ENCODE measurements at regions not wholly inside any gene's neighbourhood (a gene's known extent, or its start where the extent isn't known, plus 50 kb on each side); places are given as distances from the start of the nearest gene placed in this dataset.

DNA sequence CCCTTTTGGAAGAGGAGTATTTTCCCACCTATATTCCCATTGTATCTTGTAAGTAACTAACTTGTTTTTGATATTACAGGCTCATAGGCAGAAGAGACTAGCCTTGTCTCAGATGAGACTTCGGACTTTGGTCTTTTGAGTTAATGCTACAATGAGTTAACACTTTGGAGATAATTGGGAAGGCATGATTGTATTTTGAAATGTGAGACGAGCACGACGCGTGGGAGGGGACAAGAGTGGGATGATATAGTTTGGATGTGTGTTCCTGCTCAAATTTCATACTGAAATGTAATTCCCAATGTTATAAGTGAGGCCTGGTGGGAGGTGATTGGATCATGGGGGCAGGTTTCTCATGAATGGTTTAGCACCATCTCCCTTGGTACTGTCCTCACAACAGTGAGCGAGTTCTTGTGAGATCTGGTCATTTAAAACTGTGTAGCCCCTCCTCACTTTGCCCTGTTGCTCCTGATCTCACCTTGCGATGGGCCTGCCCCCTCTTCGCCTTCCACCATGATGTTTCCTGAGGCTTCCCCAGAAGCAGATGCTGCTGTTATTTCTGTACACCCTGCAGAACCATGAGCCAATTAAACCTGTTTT lies 721.5 kb upstream of the CTNND2 start:
- TF ChIP-seq, protein P1, sequence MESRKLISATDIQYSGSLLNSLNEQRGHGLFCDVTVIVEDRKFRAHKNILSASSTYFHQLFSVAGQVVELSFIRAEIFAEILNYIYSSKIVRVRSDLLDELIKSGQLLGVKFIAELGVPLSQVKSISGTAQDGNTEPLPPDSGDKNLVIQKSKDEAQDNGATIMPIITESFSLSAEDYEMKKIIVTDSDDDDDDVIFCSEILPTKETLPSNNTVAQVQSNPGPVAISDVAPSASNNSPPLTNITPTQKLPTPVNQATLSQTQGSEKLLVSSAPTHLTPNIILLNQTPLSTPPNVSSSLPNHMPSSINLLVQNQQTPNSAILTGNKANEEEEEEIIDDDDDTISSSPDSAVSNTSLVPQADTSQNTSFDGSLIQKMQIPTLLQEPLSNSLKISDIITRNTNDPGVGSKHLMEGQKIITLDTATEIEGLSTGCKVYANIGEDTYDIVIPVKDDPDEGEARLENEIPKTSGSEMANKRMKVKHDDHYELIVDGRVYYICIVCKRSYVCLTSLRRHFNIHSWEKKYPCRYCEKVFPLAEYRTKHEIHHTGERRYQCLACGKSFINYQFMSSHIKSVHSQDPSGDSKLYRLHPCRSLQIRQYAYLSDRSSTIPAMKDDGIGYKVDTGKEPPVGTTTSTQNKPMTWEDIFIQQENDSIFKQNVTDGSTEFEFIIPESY (IDR thresholded peaks at IDR 0.05; ENCODE audit: extremely low read depth, insufficient replicate concordance, low read length) = no peak
- TF ChIP-seq POLR2AphosphoS5 (IDR thresholded peaks at IDR 0.05; ENCODE audit: low read depth, low read length) = no peak
- TF ChIP-seq, protein P2, sequence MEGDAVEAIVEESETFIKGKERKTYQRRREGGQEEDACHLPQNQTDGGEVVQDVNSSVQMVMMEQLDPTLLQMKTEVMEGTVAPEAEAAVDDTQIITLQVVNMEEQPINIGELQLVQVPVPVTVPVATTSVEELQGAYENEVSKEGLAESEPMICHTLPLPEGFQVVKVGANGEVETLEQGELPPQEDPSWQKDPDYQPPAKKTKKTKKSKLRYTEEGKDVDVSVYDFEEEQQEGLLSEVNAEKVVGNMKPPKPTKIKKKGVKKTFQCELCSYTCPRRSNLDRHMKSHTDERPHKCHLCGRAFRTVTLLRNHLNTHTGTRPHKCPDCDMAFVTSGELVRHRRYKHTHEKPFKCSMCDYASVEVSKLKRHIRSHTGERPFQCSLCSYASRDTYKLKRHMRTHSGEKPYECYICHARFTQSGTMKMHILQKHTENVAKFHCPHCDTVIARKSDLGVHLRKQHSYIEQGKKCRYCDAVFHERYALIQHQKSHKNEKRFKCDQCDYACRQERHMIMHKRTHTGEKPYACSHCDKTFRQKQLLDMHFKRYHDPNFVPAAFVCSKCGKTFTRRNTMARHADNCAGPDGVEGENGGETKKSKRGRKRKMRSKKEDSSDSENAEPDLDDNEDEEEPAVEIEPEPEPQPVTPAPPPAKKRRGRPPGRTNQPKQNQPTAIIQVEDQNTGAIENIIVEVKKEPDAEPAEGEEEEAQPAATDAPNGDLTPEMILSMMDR (IDR thresholded peaks at IDR 0.05 in 2 of 3, conservative IDR thresholded peaks at IDR 0.05 in 1 of 3; ENCODE audit: borderline replicate concordance in 1 of 3, insufficient read depth in 1 of 3, low read depth in 2 of 3, low read length in 2 of 3) = no peak
- TF ChIP-seq, protein P3, sequence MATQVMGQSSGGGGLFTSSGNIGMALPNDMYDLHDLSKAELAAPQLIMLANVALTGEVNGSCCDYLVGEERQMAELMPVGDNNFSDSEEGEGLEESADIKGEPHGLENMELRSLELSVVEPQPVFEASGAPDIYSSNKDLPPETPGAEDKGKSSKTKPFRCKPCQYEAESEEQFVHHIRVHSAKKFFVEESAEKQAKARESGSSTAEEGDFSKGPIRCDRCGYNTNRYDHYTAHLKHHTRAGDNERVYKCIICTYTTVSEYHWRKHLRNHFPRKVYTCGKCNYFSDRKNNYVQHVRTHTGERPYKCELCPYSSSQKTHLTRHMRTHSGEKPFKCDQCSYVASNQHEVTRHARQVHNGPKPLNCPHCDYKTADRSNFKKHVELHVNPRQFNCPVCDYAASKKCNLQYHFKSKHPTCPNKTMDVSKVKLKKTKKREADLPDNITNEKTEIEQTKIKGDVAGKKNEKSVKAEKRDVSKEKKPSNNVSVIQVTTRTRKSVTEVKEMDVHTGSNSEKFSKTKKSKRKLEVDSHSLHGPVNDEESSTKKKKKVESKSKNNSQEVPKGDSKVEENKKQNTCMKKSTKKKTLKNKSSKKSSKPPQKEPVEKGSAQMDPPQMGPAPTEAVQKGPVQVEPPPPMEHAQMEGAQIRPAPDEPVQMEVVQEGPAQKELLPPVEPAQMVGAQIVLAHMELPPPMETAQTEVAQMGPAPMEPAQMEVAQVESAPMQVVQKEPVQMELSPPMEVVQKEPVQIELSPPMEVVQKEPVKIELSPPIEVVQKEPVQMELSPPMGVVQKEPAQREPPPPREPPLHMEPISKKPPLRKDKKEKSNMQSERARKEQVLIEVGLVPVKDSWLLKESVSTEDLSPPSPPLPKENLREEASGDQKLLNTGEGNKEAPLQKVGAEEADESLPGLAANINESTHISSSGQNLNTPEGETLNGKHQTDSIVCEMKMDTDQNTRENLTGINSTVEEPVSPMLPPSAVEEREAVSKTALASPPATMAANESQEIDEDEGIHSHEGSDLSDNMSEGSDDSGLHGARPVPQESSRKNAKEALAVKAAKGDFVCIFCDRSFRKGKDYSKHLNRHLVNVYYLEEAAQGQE (IDR thresholded peaks at IDR 0.05; ENCODE audit: low read depth) = no peak
- TF ChIP-seq SRF (IDR thresholded peaks at IDR 0.05; ENCODE audit: low read depth) = no peak
- TF ChIP-seq, protein P4, sequence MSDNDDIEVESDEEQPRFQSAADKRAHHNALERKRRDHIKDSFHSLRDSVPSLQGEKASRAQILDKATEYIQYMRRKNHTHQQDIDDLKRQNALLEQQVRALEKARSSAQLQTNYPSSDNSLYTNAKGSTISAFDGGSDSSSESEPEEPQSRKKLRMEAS (IDR thresholded peaks at IDR 0.05) = no peak
- no peak for TF ChIP-seq ELF1 (IDR thresholded peaks at IDR 0.05; ENCODE audit: borderline replicate concordance, low read depth)
- TF ChIP-seq POLR2A (IDR thresholded peaks at IDR 0.05; ENCODE audit: borderline replicate concordance, extremely low read depth, insufficient read depth, insufficient read length) = no peak
- no peak for TF ChIP-seq JUND (IDR thresholded peaks at IDR 0.05)
- TF ChIP-seq FOSL1 (IDR thresholded peaks at IDR 0.05; ENCODE audit: low read depth) = no peak
- no peak for TF ChIP-seq RAD21 (IDR thresholded peaks at IDR 0.05; ENCODE audit: low read depth)
- TF ChIP-seq ZFX (IDR thresholded peaks at IDR 0.05) = no peak
- no peak for TF ChIP-seq EGR1 (IDR thresholded peaks at IDR 0.05; ENCODE audit: low read depth)
- TF ChIP-seq, protein P5, sequence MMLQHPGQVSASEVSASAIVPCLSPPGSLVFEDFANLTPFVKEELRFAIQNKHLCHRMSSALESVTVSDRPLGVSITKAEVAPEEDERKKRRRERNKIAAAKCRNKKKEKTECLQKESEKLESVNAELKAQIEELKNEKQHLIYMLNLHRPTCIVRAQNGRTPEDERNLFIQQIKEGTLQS (IDR thresholded peaks at IDR 0.05) = no peak
- no peak for TF ChIP-seq TCF7L2 (IDR thresholded peaks at IDR 0.05; ENCODE audit: borderline replicate concordance, extremely low read depth, insufficient read depth, insufficient read length)
- TF ChIP-seq CBX3 (IDR thresholded peaks at IDR 0.05; ENCODE audit: low read depth) = no peak
- TF ChIP-seq ZNF274 (IDR thresholded peaks at IDR 0.05; ENCODE audit: low read depth, low read length) = no peak
- TF ChIP-seq YY1 (IDR thresholded peaks at IDR 0.05; ENCODE audit: extremely low read depth, insufficient replicate concordance, low read depth, low read length) = no peak
- Histone ChIP-seq H4K20me1 (ENCODE audit: insufficient read depth) (no peaks in the 10 kb centered on the region), H3K9ac (ENCODE audit: low read length) (no peak overlapping the region), H3K9me2 (ENCODE audit: insufficient read depth) (no peaks in the 10 kb centered on the region), H3K27ac (ENCODE audit: low read depth, low read length) (no peak overlapping the region), H2AFZ (ENCODE audit: low read depth, low read length, poor library complexity, severe bottlenecking) (no peak overlapping the region), H3K36me3 (ENCODE audit: control insufficient read depth in 1 of 2, insufficient read depth in 2 of 2, low read length in 2 of 2) (no peaks in the 10 kb centered on the region; a peak in 1 of 4 replicates), H3K79me2 (ENCODE audit: insufficient read depth, low read length) (no peaks in the 10 kb centered on the region), H3K4me1 (ENCODE audit: control insufficient read depth in 1 of 2, insufficient read depth in 2 of 2, low read length in 2 of 2) (no peaks in the 10 kb centered on the region), H3K4me3 (replicated peaks in 1 of 2; ENCODE audit: low read depth in 1 of 2, low read length in 2 of 2) (no peak overlapping the region), H3K9me3 (ENCODE audit: control insufficient read depth in 1 of 2, insufficient read depth in 1 of 2, low read depth in 1 of 2, low read length in 2 of 2) (peaks cover 13 to 21% of the 10 kb centered on the region in 2 experiments; a peak in 2 of 4 replicates), H3K27me3 (ENCODE audit: insufficient read depth, low read length) (no peaks in the 10 kb centered on the region), H3K4me2 (ENCODE audit: low read length) (no peak overlapping the region)
- RAD21 ChIA-PET (ENCODE audit: low non-redundant PET in 1 of 2, low total read pairs in 2 of 2, uncharacterized antibody in 2 of 2, unreplicated experiment in 2 of 2) = no interaction called here
- POLR2A ChIA-PET = no interaction called here
- DNase-seq (ENCODE audit: low read depth, low spot score) (no peak), ATAC-seq (no peak)
- CTCF ChIA-PET = no interaction called here
- no TSS peak for BruUV-seq (replicated peaks)
- intact Hi-C loops (cut with micrococcal nuclease) = no loop called here

Measured in HCT116 (cell line).